Activated CD4-positive, CD25-positive, alpha-beta regulatory T cell treated with anti-CD3 and anti-CD28 coated beads, Interleukin-2, amount 50 U/mL, for 24 hours (primary cell): ENCODE measurements at regions not wholly inside any gene's neighbourhood (a gene's known extent, or its start where the extent isn't known, plus 50 kb on each side); places are given as distances from the start of the nearest gene placed in this dataset.
"Not testable (repeated sequence)": the region's sequence is repeated elsewhere in the genome, so short reads cannot be mapped to it uniquely, and the experiment has no call there.

Experiments used
- ATAC-seq, 2 donors: fragments of 150-1000 bp; cut with Tn5 transposase; one replicate each; pipeline ENCODE4 v1.10.0; 2021; ENCODE audit warnings: mild to moderate bottlenecking in 1 of 2, moderate library complexity in 1 of 2

DNA sequence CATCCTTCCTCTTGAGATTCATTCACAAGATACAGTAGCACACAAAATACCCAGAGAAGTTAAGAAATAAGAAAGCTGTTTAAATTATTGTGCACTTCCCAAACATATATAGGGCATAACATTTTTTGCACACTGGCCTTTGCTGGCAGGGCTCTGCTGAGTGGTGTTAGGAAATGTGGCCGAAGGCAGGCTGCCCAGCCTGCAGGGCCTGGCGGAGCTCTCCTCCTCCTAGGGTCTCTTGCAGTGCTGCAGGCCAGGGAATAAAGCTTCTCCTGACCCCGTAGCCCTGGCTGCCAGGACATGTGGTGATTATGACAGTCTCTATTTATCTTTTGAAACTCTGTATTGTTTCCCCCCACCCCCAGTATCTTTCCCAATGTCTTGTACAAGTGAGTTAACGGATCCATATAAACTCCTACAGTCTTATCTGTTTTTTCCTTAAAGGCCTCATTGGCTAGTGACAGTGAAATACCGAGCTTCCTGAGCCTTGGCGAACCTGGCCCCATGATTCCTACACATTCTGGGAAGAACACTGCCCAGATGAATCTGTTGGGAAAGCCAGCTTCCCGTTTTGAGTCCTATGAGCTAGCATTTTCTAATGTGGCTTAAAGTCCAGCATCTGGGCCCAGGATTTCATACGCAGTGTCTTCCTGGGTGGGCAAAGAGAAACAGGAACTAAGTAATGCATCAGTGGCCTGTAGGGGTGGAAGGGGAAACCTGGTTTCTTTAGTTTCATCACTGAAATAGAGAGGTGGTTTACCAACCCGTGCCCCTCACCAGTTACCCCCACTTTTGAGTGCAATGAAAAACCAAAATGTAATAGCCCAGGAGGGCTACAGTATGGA lies 310.3 kb downstream of the BCL2L11 start:
- not testable (repeated sequence) for ATAC-seq

DNA sequence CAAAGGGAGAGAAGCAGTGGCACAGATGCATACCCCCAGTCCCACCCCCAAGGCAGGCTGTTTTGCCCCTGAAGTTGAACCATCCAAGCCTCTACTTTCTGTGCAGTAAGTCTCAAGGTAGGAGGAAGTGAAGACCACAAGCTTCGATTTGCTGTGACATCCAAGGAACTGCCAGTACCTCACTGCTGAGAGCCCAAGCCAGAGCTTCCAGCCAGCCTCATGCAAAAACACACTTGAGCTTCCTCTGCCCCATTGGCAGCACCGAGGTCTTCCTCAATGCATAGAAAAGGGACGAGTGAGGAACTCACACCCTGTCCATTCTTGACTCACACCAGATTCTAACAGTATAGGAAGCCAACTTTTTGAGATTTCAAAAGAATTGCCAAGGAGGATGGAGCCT lies 311.7 kb downstream of the BCL2L11 start:
- ATAC-seq: not testable (repeated sequence)

DNA sequence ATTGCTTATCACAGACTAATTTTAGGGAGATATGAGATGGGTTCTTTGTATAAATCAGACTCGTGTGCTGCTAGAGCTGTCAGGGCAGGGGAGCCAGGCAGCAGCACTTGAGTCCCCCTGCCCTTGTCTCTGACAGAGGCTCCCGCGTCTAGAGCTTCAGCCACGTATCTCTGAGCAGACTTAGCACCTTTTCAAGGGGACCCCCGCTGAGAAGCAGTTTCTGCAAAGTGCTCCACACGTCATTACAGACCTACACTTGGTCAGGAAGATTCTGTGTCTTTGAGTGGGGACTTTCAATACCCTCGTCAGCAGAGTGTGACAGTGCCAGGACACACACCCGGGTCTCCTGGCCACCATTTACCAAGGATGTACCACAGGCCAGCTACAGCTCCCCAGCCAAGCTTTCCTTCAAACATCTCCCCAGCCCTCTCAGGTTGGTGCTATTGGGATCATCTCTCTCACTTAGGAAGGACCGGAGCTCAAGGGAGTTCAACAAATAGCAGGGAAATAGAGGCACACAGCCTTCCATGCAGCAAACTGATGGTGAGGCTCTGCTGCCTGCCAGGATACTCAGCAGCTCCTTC lies 312.3 kb downstream of the BCL2L11 start:
- ATAC-seq: peak; percentile 19 to 22

DNA sequence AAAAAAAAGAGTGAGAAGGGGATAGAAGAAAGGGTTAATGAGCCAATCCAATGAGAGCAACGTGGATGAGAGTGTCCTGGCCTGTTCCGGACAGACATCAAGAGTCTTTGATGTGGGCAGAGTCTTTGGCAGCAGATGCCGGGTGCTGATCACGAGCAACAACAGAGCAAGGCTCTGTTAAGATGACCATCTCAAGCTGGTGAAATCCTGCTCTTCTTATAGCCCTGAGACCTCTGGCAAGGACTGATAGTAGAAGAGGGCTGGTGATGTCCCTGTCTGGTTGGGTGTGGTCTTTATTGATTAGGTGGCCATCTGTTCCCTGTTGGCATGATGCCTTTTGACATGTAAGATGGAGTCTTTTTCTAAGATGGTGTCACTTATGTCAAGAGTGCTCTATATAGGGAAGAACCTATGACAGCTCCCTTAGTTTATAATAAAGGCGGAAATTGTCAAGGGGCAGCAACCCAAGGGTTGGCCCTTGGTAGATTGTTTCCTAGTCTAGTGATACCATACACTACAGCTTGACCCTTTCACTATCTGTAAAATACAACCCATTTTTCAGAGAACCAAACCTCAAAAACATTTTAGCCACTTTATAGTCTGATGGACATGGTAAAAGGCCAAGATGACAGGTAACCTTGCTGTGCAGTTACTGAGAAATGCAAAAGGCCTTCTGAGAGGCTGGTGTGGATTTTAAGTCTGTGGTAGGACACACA lies 313.3 kb downstream of the BCL2L11 start:
- not testable (repeated sequence) for ATAC-seq

DNA sequence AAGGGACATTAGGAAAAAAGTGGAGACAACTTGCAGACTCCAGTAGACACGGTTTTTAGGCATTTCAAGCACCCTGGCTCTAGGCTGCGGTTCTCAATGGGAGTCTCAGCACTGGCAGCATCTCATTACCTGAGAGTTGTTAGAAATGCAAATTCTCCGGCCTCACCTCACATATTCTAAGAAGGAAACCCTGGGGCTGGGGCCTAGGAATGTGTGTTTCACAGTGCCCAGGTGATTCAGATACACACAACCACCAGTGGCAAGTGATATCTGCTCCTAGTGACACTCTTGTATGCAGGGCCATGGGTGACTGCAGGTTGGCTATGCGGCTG lies 313.9 kb downstream of the BCL2L11 start:
- ATAC-seq: peak; percentile 14 to 19

DNA sequence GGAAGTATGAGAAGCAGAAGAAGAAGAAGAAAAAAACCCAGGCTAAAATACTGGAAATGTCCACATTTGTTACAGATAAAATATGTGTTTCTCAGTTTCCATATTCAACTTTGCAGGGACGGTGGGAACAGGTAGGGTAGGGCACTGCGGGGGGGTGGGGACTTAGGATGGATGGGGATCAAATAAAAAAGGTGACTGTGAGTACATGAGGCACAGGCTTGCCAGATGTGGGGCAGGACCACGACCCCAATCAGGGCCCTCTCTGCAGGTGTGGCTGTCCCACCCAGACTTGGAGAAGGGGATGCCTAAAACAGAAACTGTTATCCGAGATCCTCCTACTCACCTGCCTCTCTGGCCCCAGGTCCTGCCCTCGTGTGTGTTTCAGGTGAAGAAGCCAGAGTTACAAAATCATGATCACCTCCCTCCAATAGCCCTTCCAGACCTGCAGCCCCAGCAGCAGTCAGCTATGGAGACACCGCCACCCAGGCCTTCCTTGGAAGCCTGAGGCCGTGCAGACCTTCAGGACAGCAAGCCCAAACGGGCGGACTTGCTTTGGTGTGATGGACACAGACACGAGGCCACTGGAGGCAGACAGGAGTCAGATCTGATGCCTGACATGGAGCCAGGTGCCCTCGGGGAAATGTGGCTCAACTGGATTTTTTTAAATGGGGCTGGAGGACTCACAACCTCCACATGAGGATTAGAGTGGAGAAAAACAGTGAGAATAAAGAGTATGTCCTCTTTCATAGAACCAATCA lies 315.0 kb downstream of the BCL2L11 start:
- ATAC-seq: not testable (repeated sequence)

DNA sequence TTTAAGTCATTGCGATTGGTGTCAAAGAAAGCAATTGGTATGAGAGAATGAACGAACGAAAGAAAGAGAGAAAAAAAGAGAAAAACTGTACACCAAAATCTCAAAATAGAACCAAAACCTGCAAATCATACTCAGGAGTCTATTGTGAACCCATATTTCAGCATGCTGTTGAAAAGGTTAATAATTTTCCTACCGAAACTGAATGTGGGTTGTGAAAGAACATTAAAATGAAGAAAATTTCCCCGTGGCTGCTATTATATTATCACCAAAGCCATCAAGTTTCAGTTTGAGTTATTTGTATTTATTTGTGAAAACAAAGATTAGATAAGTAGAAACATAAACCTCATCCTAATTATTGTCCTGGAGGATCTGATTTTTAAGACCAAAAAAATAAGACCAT lies 315.7 kb downstream of the BCL2L11 start:
- ATAC-seq: peak in 1 of 2 donors; percentile 6

DNA sequence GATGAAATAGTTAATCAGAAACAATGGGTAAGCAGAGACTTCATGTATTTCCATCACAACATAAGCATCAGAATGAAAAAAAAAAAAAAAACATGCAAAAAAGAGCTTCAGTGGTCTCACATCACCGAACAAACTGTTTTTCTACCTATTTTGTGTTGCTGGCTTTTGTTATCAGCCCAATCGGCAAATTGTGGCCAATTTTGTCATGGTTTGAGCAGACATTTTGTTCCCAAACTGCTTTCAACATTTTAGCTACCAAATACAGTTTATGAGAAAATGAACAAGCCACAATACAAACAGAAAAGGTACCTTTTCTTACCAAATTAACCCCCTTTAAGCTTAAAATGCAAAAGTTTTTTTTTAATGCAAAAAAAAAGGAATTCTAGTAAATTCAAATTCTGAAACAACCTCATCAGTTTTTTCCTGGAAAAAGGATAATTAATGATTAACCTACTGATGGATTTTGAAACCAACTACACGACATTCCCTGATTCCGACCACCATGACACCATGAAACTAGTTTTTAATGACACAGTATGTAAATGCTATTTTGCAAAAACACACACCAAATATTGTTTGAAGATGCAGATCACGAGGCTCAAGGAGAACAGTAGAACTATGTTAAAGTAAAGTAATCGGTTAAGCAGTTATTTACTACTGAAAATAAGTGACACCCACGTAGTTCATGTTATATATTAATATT lies 316.7 kb downstream of the BCL2L11 start:
- peak in 1 of 2 donors; percentile 10 for ATAC-seq

DNA sequence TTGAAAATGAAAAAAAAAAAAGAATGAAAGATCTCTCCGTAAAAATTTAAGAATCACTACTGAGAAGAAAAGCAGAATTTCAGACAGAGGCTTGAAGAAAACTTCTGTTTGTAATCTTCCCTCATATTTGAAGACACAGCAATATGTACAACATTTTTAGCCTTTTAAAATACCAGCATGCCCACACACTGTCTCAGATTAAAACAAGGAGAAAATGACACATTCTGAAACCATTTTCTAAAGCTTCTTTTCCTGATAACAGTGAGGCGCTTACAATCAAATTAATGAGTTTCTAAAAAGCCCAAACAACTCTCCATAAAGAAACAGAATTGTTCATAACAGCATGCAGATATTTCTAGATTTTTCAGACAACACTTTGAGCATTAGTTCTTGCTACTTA lies 317.4 kb downstream of the BCL2L11 start:
- not testable (repeated sequence) for ATAC-seq

DNA sequence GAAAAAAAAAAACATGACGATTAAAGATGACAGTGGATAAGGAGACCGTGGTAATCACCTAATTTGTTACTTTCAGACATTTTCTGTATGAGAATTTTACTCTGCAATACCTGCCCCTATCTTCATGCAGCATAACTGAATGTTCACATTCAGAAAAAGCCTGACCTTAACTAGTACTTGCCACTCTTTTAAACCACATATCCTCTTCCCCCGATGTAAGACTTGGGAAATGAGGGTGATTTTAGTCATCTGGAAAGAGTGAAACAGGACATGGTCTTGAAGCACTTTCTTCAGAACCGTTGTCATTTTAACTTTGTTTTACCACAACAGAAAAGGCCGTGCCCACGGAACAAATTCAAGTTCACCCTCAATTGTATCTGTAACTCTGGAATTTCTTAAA lies 318.5 kb downstream of the BCL2L11 start:
- ATAC-seq: peak; percentile 10 to 24

DNA sequence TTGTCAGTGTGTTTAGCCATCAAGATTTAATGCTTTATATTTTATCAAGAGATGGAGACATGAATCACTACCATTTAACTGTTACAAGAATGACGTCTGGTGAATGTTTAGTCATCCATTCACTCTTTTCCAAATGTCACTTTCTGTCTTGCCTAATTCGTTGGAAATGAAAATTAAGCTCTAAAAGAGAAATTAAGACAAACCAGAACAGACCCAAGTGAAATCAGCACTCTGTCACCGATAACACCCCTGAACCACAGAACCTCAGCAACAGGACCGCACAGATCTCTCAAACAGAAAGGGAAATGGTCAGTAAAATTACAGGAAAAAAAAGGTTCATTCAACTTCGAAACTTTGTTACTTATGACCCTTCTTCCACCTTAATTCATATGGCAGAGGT lies 320.9 kb downstream of the BCL2L11 start:
- ATAC-seq: peak; percentile 10 to 19

DNA sequence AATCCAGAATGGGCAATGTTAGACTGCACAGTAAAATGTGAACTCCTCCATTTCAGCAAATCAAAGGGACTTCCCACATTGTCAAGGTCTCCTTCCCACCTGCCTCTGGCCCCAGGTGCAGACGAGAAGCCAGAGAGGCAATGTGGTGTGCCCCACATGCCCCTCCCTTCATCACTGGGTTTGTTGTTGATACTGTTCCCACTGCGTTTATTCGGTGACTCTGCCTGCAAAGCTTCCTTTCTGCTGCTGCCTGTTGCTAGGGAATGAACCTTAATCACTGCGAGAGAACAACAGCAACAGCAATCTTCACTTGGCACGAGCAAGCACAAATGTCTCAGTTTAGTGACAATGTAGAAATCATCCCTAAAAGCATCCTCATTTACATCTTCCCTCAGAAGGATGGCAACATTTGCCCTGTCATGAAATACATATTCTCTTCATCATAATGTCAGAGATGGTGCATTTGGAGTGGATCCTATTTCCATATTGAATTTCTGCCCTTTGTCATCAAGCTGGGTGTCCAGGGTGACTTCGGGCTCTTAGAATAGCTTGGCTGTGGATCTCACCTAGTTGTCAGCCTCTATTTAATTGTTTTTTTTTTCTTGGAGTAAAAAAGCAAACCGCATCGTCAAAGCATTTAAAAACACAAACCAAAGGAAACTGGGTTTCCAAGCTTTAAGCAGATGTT lies 322.2 kb downstream of the BCL2L11 start:
- ATAC-seq: peak in 1 of 2 donors; percentile 7

DNA sequence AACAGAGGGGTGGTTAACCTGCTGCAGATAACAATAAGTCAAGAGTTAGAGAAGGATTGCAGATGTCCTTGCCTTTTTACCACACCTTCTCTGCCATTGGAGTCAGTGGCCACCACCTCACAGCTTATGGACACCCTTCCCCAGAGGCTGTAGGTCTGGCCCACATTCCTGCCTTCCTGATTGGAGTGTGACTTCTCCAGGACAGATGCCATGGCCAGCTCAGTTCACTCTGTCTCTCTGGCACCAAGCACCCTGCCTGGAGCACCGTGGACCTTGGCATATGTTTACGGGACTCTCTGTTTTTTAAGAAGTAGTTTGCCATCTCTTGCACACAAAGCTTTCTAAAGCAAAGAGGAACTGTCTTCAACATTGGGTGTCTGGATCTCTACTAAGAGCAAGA lies 323.8 kb downstream of the BCL2L11 start:
- not testable (repeated sequence) for ATAC-seq

DNA sequence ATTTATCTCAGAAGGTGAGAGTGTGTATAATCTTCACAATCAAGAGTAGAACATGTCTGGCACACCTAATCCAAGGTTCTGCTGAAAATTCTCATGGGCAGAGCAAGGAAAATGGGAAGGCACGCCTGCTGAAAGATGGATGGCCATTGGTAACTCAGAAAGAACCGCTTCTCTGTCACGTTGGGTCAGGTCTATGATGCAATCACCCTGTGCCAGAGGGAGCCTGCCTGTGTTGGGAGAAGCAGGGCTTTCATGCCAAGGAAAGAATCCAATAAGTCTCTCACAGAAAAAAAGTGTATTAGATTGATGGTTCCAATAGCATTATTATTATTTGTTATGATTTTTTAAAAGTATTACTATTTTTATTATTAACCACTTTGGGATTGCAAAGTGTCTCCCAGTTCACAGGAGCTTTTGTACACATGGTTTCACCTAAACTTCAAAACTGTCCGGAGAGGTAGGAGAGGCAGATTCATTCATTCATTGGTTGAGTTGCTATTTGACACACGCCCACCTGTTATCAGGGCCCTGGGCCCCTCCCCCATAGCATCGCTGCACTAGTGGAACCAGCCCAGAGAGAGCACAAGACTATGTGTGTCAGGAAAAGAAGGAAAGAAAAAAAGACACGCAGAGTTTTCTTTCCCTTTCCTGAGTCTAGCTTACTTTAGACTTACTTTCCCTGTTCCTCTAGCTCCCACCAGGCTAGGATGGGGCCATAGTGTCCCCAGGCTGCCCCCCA lies 324.6 kb downstream of the BCL2L11 start:
- not testable (repeated sequence) for ATAC-seq

DNA sequence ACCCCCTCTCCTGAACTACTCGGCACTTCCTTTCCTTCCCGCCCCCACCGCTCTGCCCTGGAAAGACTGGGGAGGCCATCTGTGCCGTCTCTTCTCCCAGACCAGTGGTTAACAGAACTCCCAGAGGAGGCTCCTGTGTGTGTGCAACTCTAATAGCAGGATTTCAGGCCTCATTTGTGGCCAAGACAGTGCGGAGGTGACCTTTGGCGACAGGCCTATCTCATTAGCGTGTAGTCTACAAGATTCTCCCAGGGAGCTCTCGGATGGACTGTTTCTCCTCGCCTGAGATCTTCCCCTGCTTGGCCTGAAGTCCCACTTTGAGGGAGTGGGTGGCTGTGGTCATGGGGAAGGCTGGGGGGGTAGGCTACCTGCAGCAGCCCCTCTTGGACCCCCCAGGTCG lies 325.2 kb downstream of the BCL2L11 start:
- not testable (repeated sequence) for ATAC-seq

DNA sequence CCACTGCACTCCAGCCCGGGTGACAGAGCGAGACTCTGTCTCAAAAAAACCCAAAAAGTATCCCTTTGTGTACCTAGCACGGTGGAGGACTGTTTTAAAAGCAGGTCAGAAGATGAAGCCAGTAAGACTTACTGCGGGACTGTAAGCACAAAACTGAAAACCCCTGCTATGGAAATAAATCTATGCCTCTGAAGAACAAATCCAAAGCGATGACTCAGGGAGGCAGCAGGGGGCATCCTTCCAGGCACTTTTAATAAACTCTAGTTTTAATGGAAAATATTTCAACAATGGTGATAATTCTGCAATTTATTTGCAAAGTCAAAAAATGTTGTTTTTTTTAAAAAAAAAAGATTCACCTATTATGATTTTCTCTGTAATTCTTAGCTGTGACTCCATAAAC lies 326.8 kb downstream of the BCL2L11 start:
- not testable (repeated sequence) for ATAC-seq

DNA sequence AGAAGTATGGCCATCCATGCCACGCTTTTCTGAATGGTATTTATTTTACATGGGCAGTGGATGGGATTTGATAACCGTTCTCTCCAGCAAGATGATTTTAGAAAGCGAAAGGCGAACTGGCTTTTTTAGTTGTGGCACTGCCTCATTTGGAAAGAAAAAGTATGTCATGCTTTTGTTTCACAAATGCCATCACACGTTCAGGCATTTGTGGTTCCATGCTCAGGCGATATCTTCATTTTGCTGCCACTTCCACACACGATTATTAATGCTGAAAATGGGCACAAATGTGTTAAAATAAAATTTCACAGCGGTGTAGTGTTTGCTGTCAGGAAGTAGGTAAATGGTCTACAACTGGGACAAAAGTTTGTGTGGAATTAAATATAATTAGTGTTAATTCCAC lies 328.1 kb downstream of the BCL2L11 start:
- not testable (repeated sequence) for ATAC-seq

DNA sequence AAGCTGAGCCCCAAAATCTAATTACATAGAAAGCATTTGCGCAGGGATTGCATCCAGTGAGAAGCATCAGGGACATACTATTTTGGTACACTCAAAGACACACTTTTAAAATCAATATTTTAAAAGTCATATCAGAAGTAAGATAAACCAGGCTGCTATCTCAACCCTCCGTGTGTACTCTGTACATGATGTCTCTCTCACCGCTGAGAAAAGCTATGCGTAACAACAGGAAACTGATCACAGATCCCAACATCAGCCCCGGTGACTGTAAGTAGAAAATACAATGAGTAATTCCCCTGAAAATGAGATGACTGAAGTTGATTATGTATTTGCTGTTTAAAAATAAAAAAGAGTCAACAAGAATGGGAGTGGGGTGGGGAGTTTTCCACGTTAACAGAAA lies 329.8 kb downstream of the BCL2L11 start:
- ATAC-seq: peak; percentile 77 to 82

DNA sequence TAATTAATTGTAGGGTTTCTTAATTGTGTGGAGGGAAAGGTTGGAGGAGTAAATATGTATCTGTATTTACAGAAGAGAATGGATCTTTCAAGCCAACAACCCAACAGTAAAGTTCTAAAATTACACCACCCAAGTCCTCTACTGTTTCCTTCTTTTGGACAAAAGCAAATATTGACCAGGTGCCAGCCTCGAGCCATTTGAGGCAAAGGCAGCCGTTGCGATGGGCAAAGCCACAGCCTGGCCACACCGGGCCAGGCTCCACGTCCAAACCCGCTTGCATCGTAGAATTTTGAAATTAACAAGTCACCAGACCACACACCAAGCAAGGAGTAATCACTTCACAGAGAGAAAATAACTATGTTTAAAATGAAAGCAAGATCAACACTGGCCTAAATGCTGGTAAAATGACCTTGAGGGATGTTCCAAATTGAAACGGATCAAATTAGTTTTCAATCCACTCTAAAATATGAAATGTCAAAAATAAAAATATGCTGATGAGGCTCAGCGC lies 331.0 kb downstream of the BCL2L11 start:
- not testable (repeated sequence) for ATAC-seq

DNA sequence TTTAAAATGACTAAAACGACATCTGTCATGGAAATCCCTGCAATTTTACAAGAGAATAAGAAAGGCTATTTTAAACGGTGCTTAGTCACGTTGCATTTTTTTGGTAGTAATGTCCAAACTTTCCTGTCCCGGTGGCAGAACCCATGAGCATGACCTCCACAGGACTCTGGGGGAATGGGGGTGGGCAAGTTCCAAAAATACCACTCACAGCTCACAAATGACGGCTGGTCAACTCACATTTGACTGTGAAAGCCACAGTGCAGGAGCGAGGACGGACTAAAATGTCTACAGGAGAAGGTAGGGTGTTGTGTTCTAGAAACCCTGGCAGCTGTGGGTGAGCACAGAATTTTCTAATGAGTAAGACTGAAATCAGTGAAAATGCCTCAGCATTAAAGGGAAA lies 331.5 kb downstream of the BCL2L11 start:
- peak; percentile 52 to 60 for ATAC-seq

DNA sequence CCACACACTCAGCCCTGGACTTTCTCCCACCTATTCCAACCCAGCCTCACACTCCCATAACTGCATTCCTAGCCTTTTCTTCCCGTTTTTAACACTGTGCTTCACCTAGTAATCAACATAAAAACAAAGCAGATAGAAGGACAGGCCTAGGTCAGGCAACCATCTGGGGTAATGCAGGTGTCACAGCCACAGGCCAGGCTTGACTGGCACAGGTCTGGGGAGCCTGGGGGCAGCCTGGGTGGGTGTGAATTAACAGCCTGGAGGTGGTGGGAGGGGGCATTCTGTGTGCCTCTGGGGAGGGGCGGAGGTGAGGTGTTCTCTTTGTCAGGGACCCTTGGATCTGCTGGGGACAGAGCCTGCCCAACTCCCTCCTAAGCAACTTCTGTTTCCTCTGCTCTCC lies 332.6 kb downstream of the BCL2L11 start:
- ATAC-seq: not testable (repeated sequence)
